ENCODE measurements at regions not wholly inside any gene's neighbourhood (a gene's known extent, or its start where the extent isn't known, plus 50 kb on each side); places are given as distances from the start of the nearest gene placed in this dataset.

DNA sequence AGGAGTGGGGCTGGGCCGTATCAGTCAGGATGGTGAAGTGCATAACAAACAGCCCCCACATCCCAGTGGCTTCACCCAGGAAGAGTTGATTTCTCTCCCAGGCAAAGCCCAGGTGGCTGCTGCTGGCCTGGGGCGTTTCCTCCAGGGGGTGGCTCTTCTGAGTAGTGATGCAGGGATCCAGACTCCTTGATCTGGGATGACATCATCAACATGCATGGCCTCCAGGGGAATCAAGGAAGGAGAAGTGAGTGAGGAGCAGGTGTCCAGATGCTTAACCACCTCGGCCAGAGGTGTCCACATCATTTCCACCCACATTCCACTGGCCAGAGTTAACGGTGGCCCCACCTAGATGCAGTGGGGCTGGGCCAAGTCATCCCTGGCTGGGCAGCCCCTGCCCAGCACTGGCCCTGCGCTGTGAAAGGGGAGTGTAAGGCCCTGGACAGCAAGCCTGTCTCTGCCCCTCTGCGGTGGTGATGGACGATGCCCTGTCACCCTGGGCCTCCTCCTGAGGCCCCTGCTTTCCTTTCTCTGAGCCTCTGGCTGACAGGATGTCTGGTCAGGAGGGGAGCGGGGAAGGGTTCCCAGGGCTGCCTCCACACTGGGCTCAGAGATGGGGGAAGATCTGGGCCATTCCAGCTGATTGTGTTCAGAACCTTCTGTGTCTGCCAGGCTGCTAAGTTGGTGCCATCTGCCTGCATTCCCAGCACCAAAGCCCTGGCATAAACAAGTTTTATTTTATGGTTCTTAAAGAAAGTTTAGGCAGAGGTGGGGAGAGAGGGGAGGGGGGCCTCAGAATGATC, 598.2 kb downstream of the MATN1 start:
- H3K4me3 ChIP-seq (ENCODE audit: control insufficient read depth, low read depth, low read length) = no peak overlapping the region
- TF ChIP-seq, protein P1, sequence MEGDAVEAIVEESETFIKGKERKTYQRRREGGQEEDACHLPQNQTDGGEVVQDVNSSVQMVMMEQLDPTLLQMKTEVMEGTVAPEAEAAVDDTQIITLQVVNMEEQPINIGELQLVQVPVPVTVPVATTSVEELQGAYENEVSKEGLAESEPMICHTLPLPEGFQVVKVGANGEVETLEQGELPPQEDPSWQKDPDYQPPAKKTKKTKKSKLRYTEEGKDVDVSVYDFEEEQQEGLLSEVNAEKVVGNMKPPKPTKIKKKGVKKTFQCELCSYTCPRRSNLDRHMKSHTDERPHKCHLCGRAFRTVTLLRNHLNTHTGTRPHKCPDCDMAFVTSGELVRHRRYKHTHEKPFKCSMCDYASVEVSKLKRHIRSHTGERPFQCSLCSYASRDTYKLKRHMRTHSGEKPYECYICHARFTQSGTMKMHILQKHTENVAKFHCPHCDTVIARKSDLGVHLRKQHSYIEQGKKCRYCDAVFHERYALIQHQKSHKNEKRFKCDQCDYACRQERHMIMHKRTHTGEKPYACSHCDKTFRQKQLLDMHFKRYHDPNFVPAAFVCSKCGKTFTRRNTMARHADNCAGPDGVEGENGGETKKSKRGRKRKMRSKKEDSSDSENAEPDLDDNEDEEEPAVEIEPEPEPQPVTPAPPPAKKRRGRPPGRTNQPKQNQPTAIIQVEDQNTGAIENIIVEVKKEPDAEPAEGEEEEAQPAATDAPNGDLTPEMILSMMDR (IDR thresholded peaks at IDR 0.05; ENCODE audit: control insufficient read depth, insufficient read depth, low read depth, low read length, missing control alignments) = no peak
- no peak for DNase-seq (ENCODE audit: low read depth)

DNA sequence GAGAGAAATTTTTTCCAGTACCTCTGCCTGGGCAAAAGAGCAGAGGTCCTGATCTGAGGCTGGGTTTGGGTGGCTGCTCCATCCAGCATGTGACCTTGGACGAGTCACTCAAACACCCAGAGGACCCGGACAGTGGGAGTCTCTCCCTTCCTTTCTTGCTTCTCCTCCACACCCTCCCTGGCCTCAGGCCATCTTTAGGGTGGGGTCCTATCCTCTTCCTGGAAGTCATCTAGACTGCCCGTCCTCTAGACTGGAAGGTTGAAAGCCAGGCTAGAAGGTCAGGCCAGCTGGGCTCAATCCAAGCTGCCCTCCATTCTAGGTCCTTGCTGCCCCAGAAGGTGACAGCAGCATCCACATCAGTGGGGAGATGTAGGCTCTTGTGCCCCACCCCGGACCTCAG, 599.5 kb downstream of the MATN1 start:
- no peak overlapping the region for H3K4me3 ChIP-seq (ENCODE audit: control insufficient read depth, low read depth, low read length)
- TF ChIP-seq, protein P1 (IDR thresholded peaks at IDR 0.05; ENCODE audit: control insufficient read depth, insufficient read depth, low read depth, low read length, missing control alignments) = no peak
- no peak for DNase-seq (ENCODE audit: low read depth)

DNA sequence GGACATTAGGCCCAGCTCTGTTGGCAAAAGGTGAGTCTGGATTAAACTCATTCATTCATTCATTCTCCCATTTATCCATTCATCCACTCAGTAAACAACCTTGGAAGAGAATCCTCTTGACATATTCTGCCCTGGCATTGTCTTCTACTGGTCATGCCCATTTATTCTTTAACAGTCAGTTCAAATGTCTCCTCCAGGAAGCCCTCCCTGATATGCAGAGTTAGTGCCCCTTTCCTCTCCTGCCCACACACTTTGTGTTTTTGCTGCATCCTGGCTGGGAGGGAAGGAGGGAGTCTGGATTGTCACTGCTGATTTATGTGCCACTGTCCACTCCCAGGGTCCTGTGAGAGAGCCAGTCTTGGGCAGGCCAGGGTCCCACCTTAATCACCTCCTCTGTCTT, 600.3 kb downstream of the MATN1 start:
- no peak for DNase-seq (ENCODE audit: low read depth)
- TF ChIP-seq, protein P1 (IDR thresholded peaks at IDR 0.05; ENCODE audit: control insufficient read depth, insufficient read depth, low read depth, low read length, missing control alignments) = no peak
- no peak overlapping the region for H3K4me3 ChIP-seq (ENCODE audit: control insufficient read depth, low read depth, low read length)

DNA sequence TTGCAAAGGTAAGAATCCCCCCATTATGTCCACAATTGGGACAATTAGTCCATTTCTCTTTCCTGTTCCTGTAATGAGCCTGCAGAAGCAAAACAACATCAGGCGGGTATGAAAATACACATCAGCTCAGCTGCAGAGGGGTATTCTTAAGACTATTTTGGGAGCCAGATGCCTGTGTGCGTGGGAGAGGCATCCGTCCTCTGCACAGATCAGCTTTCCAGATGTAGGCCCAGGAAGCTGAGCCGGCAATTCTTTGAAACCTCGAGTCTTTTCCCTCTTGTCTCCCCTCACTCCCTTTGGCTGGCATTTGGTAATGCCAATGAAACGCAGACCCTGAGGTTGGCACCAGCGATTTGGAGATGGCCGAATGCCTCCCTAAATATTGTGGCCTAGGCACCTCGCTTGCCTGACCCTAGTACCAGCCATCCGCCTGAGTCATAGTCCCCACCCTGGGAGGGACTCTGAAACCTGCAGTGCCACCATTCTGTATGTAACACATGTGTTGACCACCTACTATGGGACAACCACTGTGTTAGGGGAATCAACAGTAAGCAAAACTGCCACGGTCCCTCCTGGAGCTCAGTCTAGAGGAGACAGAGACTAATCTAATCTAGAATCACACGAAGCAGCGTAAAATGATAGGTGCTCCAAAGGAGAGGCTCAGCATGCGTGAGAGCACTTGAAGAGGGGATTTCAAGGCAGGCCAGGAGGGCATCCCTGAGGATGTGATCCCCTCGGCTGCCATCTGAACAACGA, 603.0 kb downstream of the MATN1 start:
- TF ChIP-seq, protein P1 (IDR thresholded peaks at IDR 0.05; ENCODE audit: control insufficient read depth, insufficient read depth, low read depth, low read length, missing control alignments) = no peak
- H3K4me3 ChIP-seq (ENCODE audit: control insufficient read depth, low read depth, low read length) = no peak overlapping the region
- DNase-seq (ENCODE audit: low read depth) = no peak

DNA sequence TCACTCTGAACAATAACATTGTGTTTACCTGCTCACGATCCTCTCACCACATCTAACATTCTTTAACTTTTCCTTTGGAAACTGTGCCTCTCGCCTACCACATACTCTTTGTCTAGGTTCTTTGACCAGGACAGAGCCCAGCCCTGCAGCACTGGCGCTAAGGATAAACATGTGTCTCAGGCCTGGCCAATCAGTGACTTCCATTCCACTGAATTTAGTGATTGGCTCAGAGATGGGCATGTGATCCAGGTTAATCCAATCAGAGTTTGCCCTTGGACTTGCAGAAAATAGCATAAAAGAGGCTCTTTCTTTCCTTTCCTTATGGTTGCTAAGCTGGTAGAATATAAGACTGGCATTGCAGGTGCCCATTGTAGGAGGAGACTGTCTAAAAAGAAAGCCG, 605.7 kb downstream of the MATN1 start:
- DNase-seq (ENCODE audit: low read depth) = no peak
- no peak overlapping the region for H3K4me3 ChIP-seq (ENCODE audit: control insufficient read depth, low read depth, low read length)
- TF ChIP-seq, protein P1 (IDR thresholded peaks at IDR 0.05; ENCODE audit: control insufficient read depth, insufficient read depth, low read depth, low read length, missing control alignments) = no peak

DNA sequence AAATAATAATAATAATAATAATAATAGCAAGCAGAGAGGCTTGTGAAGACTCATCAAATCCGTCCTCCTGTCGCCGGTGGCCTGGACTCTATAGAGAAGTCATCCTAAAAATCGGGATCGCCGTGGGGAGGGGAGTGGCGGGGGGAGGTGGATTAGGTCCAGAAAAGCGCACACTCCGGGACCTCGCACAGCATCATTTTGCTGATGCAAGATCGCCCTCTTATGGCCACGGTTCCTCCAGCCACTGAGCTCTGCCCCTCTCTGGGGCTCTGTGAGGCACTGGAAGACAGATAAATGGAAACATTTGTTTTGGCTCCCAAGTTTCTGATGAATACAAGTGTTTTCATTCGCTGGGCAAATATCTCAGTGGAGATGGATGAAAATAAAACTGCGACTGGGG, 612.0 kb downstream of the MATN1 start:
- H3K4me3 ChIP-seq (ENCODE audit: control insufficient read depth, low read depth, low read length) = no peak overlapping the region
- no peak for DNase-seq (ENCODE audit: low read depth)
- TF ChIP-seq, protein P1 (IDR thresholded peaks at IDR 0.05; ENCODE audit: control insufficient read depth, insufficient read depth, low read depth, low read length, missing control alignments) = peak; percentile 71

All from AG09309 (cell line).